HG03039 (cell line): ENCODE measurements at regions not wholly inside any gene's neighbourhood (a gene's known extent, or its start where the extent isn't known, plus 50 kb on each side); places are given as distances from the start of the nearest gene placed in this dataset.

Experiments used
- ATAC-seq: cut with Tn5 transposase; IDR thresholded peaks from one replicate; pipeline ENCODE4 v1.9.1; 2021; ENCODE audit warnings: mild to moderate bottlenecking, moderate library complexity; ENCODE audit not compliant: unreplicated experiment

- ATAC-seq = no peak
Observed at GRCh38 chr12:115712676-115713075, 564.8 kb downstream of the MED13L start.

DNA sequence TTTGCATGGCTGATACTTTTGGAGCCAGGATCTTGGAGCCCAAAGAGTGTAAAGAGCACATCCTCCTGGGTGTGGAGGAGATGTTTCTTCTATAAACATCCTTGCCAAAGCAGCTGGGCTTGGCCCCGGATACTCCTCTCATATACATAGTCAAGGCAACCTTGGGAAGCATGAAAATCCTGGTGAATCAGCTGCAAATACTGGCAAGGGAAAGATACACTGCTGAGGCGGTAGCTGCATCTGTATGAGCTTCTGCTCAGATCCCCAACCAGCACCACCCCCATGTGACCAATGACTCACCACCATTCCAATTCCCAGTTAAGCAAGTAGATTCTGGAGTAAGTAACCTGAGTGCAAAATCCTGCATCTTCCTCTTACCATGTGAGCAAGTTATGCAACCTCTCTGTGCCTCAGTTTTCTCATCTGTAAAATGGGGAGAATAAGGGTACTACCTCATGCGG lies 567.4 kb downstream of the MED13L start:
- no peak for ATAC-seq

GRCh38 chr12:115709540-115710011 lies 567.9 kb downstream of the MED13L start:
- no peak for ATAC-seq

- no peak for ATAC-seq
Observed at GRCh38 chr12:115708801-115709200, 568.7 kb downstream of the MED13L start.

GRCh38 chr12:115700896-115701465 lies 576.5 kb downstream of the MED13L start:
- no peak for ATAC-seq

DNA sequence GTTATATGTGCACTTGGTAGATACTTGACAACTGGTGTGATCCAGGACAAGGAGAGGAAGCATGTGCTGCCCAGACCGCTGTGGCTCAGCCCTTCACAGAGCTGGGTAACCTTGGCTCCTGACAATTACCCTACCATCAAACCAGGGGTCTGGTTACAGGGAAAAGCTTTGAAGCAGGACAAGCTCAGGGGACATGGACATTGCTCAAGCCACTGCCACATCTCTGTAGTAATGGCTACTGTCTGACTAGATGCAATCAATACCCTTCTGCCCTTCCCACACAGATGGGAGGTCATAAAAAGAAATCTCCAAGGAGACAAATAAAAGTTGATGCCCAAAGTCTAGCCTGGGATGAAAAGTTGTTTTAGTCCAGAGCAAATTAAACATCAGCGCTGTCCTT lies 577.4 kb downstream of the MED13L start:
- ATAC-seq = no peak

GRCh38 chr12:115698257-115698656 lies 579.2 kb downstream of the MED13L start:
- no peak for ATAC-seq

DNA sequence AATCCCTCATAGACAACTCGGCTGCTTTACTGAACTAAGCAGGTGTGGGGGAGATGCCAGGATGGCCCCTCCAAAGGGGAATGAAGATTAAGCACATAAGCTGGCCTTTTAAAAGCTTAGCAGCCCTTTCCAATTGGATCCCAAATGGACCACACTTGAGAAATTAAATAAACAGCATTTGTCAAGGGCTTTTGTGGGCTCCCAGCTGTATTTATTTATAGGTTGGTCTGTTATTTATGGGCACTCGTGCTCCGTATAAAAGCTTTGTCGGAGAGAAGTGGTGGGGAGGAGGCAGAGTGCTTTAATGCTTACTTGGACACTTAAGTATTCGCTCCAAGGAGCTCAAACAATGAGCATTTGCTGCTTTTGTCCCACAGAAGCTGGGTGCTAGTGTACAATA lies 580.2 kb downstream of the MED13L start:
- ATAC-seq = no peak

DNA sequence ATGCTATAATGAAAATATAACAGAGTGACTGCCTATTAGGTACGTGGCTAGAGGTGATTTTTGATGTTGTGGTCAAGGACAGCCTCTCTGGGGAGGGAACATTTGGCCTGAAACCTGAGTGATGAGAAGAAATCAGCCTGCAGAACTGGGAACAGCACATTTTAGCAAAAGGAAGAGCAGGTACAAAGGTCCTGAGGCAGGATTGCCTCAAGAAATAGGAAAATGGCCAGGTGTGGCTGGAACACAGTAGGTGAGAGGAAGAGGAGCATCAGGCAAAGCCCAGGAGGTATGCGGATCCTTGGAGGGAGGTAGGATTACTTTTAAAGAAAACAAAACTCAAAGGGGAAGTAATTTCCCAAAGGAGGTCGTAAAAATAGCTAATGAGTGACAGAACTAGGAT lies 582.9 kb downstream of the MED13L start:
- no peak for ATAC-seq

GRCh38 chr12:115693970-115694369 lies 583.5 kb downstream of the MED13L start:
- ATAC-seq = no peak

- ATAC-seq = no peak
Observed at GRCh38 chr12:115691123-115691522, 586.4 kb downstream of the MED13L start.

DNA sequence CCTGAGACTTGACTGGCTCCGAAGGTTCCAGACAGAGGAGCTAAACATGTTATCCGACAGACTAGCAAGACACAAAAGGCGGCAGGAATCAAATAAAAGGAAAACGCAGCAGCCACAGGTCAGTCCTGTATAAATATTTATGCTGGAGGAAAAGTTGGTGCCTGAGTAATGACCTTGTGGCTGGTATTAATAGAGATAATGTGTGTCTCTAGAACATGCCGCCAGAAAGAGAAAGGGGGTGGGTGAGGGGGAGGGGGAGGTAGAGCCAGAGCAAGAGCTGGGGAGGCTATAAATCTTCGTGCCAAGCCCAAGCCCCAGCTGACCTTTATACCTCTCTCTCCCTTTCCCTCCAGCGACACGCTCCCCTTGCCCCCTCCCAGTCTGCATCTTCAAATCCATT lies 590.4 kb downstream of the MED13L start:
- ATAC-seq = no peak

DNA sequence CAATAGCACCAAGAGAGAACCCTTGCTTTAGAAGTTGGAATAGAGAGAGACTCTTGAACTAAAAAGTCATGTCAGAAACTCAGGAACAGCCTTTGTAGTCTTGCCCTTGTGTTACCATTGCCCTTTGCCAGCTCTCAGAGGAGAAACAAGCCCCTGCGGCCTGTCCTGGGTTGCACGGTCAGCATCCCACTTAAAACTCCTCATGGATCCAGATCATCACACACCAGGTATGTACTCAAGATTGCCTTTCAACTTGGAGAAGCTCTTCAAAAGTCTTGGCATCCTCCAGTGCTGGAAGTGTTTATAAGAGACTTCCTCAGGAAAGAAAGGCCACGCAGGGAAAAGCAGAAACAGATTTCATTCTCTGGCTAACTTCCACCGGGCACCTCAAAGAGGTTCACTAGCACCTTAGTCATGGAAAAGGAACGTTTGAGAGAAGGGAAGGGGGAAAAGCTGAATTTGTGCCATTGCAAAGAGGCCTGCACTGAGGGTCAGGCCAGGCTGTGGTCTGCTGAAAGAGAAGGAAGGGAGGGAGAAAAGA lies 594.2 kb downstream of the MED13L start:
- ATAC-seq = no peak

DNA sequence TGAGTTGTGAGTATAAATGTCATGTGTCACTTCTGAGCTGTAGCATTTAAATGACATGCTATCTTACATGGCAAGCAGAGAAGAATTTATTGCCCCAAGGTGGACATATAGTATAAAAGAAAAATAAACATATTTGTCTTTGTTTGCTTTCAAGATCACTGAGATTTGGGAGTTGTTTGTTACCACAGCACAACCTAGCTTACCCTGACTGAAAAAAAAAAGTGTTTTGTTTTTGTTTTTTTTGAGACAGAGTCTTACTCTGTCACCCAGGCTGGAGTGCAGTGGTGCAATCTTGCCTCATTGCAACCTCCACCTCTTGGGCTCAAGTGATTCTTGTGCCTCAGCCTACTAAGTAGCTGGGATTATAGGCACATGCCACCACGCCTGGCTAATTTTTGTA lies 596.5 kb downstream of the MED13L start:
- ATAC-seq = no peak

DNA sequence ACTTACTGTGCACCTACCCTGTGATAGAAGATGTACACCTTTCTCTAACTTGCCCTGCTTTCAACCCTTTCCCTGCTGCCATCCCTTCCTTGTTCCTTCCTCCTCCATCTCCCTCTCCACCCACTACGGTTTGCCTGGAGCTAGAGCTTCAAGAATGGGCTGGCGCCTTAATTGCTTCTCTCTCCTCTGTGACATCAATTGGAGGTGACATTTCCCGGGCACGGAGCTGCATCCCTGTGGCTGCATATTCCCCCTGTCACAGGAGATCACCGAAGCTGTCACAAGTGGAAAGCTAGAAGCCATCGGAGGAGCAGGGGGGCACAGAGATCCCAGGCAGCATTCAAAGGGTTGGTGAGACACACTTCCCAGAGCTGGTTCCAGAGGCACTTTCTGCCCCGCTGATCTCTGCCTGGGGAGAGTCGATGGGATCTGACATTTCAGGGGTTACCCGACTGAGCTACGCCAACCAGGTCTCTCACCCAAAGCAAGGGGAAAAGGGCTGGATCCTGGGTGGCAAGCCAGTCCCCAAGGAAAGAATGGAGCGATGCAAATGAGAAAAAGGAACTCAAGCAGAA lies 604.9 kb downstream of the MED13L start:
- ATAC-seq = no peak

- ATAC-seq = no peak
Observed at GRCh38 chr12:115672086-115672485, 605.4 kb downstream of the MED13L start.

DNA sequence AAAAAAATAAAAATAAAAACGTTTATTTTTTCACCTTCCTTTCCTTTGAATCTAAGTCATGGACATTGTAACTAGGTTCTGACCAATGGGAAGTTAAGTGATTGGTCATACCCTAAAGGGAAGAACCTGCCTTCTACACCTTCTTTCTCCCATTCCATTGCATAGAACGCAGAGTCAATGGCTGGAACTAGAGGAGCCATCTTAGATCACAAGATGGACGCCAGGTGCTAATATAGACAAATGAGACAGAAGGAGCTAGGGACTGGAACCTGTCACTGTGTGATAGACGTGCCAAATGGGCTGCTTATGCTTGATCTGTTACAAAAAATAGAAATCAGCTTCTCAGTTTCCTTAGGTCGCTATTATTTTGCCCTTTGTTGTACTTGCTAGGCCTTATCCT lies 606.6 kb downstream of the MED13L start:
- no peak for ATAC-seq

DNA sequence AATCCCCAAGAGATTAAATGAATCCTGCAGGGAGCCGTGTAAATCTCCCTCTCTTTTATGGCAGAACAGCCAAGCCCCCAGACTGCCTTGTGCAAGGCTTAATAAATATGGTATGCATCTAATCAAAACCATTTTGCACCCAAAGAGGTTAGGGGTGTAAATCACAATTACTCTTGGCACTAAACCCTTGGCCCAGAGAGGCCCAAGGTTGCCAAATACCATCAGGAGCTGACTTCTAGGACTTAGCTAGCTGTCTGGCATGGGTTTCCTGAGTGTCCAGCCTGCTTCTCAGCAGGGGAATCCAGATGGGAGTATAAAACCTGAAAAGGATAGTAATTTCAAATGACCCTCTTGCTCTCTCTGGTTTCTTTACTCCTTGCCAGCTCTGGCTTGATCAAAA lies 610.4 kb downstream of the MED13L start:
- no peak for ATAC-seq

GRCh38 chr12:115666168-115666567 lies 611.3 kb downstream of the MED13L start:
- ATAC-seq = no peak

DNA sequence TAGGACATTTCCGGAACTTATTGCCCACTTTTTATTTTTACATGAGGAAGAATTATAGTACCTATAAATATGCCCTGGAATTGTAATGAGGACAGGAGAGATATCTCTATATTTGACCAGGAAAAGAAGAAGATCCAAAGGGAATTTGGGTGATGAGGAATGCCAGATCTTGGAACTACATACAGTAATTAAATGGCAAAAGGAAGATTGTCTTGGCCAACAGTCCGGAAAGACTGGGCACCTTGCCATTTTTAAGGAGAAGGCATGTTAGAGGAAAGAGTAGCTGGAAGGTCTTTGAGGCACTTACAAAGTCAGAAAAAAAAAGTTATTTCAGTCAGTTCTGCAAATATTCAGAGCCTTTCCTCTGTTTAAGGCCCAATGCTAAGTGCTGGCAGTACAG lies 616.4 kb downstream of the MED13L start:
- no peak for ATAC-seq

- no peak for ATAC-seq
Observed at GRCh38 chr12:115660211-115660805, 617.2 kb downstream of the MED13L start.

DNA sequence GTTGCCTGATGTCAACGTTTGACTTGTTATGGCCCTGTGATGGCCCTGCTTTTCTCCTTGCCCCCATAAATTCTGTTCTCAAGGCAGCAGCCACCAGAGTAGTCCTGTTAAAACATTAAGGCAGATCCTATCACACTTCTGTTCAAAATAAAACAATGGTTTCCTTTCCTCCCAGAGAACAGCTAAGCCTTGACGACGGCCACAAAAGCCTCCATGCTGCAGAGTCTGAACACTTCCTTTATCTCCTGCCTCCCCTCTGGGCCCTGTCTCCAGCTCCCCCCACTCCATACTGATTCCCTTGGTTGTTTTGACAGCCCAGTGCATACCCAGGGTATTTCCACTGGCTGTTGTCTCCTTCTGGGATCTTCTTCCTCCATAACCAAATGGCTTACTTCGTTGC lies 618.1 kb downstream of the MED13L start:
- ATAC-seq = no peak
